HCT116 (cell line): ENCODE measurements at regions not wholly inside any gene's neighbourhood (a gene's known extent, or its start where the extent isn't known, plus 50 kb on each side); places are given as distances from the start of the nearest gene placed in this dataset.

Experiments
- ATAC-seq: fragments of 200-7000 bp; cut with Tn5 transposase; 2 replicates; pipeline ENCODE4 v1.9.1; 2020; ENCODE audit warnings: mild to moderate bottlenecking, moderate library complexity
- BruUV-seq: library from RNA; stranded (reverse); fragments of 400-500 nt; replicated peaks from 2 replicates; lab custom pipeline; 2021; lab: Mats Ljungman, UMichigan
- CTCF ChIA-PET: fragments of 300-600 bp; sonication (Branson Sonifier 250); formaldehyde crosslinking; loops from one replicate; lab custom pipeline; 2021; ENCODE audit warnings: antibody characterized with exemption; lab: Charles Lee
- POLR2A ChIA-PET: fragments of 300-600, 350-600 bp; sonication (Branson Sonifier 250); formaldehyde crosslinking; loops from one replicate; lab custom pipeline; 2021; ENCODE audit warnings: antibody characterized with exemption; lab: Charles Lee
- RAD21 ChIA-PET, 2 experiments: fragments of 300-600 bp; sonication (Branson Sonifier 250); formaldehyde crosslinking; loops; one replicate each; lab custom pipeline; 2023; ENCODE audit warnings: low total read pairs in 2 of 2; ENCODE audit not compliant: uncharacterized antibody in 2 of 2, unreplicated experiment in 2 of 2, low non-redundant PET in 1 of 2; lab: Charles Lee
- DNase-seq: peaks from one replicate; pipeline ENCODE4 v3.0.0-alpha.2; 2010; ENCODE audit warnings: low read depth, low spot score
- H2AFZ ChIP-seq: fragments of 200-600 bp; shearing (Covaris generic), sonication (generic); 2 replicates; pipeline ENCODE4 v1.6.1; 2017; ENCODE audit warnings: low read depth, mixed run types, mixed read lengths, antibody characterized with exemption, low read length; ENCODE audit not compliant: poor library complexity, severe bottlenecking
- H3K27ac ChIP-seq: 2 replicates; pipeline ENCODE4 v1.5.1; 2012; ENCODE audit warnings: low read depth, low read length
- H3K27me3 ChIP-seq: fragments of 200-600 bp; sonication (generic); 2 replicates; pipeline ENCODE4 v1.6.1; 2016; ENCODE audit warnings: mixed run types, low read length, mixed read lengths; ENCODE audit not compliant: insufficient read depth
- H3K36me3 ChIP-seq, 2 experiments: fragments of 200-500 bp in 1 of 2; fragments of 200-600 bp in 1 of 2; sonication (Bioruptor generic) in 1 of 2; sonication (generic) in 1 of 2; 2 replicates each; pipeline versions ENCODE4 v1.5.1 to v1.6.1; 2014 to 2016; ENCODE audit warnings: low read length in 2 of 2, inconsistent platforms in 1 of 2, mixed read lengths in 1 of 2, mixed run types in 1 of 2; ENCODE audit not compliant: insufficient read depth in 2 of 2, control insufficient read depth in 1 of 2
- H3K4me1 ChIP-seq, 2 experiments: fragments of 200-600 bp in 1 of 2; sonication (generic) in 1 of 2; 2 replicates each; pipeline versions ENCODE4 v1.5.1 to v1.6.1; 2012 to 2017; ENCODE audit warnings: low read length in 2 of 2, inconsistent platforms in 1 of 2, mild to moderate bottlenecking in 1 of 2, mixed read lengths in 1 of 2, mixed run types in 1 of 2, moderate library complexity in 1 of 2; ENCODE audit not compliant: insufficient read depth in 2 of 2, control insufficient read depth in 1 of 2
- H3K4me2 ChIP-seq: fragments of 200-600 bp; sonication (generic); 2 replicates; pipeline ENCODE4 v1.6.1; 2017; ENCODE audit warnings: mixed run types, low read length, mixed read lengths
- H3K4me3 ChIP-seq, 2 experiments: fragments of 200-600 bp in 1 of 2; sonication (generic) in 1 of 2; replicated peaks in 1 of 2; 2 replicates each; pipeline ENCODE4 v1.5.1; 2011 to 2016; ENCODE audit warnings: low read length in 2 of 2, control low read depth in 1 of 2, low read depth in 1 of 2, mild to moderate bottlenecking in 1 of 2, mixed read lengths in 1 of 2, mixed run types in 1 of 2
- H3K79me2 ChIP-seq: fragments of 200-600 bp; sonication (generic); 2 replicates; pipeline ENCODE4 v1.6.1; 2017; ENCODE audit warnings: mild to moderate bottlenecking, mixed run types, low read length, moderate library complexity, mixed read lengths; ENCODE audit not compliant: insufficient read depth
- H3K9ac ChIP-seq: fragments of 200-600 bp; sonication (generic); 2 replicates; pipeline ENCODE4 v1.6.1; 2016; ENCODE audit warnings: low read length, mixed read lengths
- H3K9me2 ChIP-seq: fragments of 200-600 bp; sonication (generic), shearing (Covaris generic); 2 replicates; pipeline ENCODE4 v1.6.1; 2017; ENCODE audit warnings: mixed run types, mild to moderate bottlenecking, moderate library complexity; ENCODE audit not compliant: insufficient read depth
- H3K9me3 ChIP-seq, 2 experiments: fragments of 200-500 bp in 1 of 2; fragments of 200-600 bp in 1 of 2; sonication (Bioruptor generic) in 1 of 2; sonication (generic) in 1 of 2; 2 replicates each; pipeline ENCODE4 v1.6.1; 2014 to 2017; ENCODE audit warnings: low read length in 2 of 2, mixed read lengths in 2 of 2, inconsistent platforms in 1 of 2, low read depth in 1 of 2, mild to moderate bottlenecking in 1 of 2, mixed run types in 1 of 2, moderate library complexity in 1 of 2; ENCODE audit not compliant: control insufficient read depth in 1 of 2, insufficient read depth in 1 of 2
- H4K20me1 ChIP-seq: fragments of 200-600 bp; sonication (generic), shearing (Covaris generic); 2 replicates; pipeline ENCODE4 v1.6.1; 2017; ENCODE audit warnings: mixed run types, mild to moderate bottlenecking, moderate library complexity; ENCODE audit not compliant: insufficient read depth
- CEBPB ChIP-seq: IDR thresholded peaks from 2 replicates; pipeline ENCODE4 v1.6.1; 2012; ENCODE audit warnings: low read depth
- CTCF ChIP-seq, 3 experiments: fragments of 200-600 bp in 1 of 3; sonication (generic) in 1 of 3; IDR thresholded peaks in 2 of 3; conservative IDR thresholded peaks in 1 of 3; 2 replicates each; pipeline ENCODE4 v1.5.1; 2012 to 2017; ENCODE audit warnings: low read depth in 2 of 3, low read length in 2 of 3, antibody characterized with exemption in 1 of 3, borderline replicate concordance in 1 of 3, control low read depth in 1 of 3, mild to moderate bottlenecking in 1 of 3, mixed read lengths in 1 of 3, mixed run types in 1 of 3, moderate library complexity in 1 of 3; ENCODE audit not compliant: insufficient read depth in 1 of 3
- ELF1 ChIP-seq: IDR thresholded peaks from 2 replicates; pipeline ENCODE4 v1.6.1; 2012; ENCODE audit warnings: low read depth, borderline replicate concordance
- EZH2 ChIP-seq: fragments of 200-600 bp; sonication (generic); IDR thresholded peaks from 2 replicates; pipeline ENCODE4 v1.6.1; 2017; ENCODE audit warnings: antibody characterized with exemption, mixed run types
- EZH2phosphoT487 ChIP-seq: fragments of 200-600 bp; IDR thresholded peaks from 2 replicates; pipeline ENCODE4 v1.6.1; 2018; ENCODE audit warnings: antibody characterized with exemption, borderline replicate concordance
- FOSL1 ChIP-seq: IDR thresholded peaks from 2 replicates; pipeline ENCODE4 v1.6.1; 2012; ENCODE audit warnings: low read depth
- MAX ChIP-seq: IDR thresholded peaks from 2 replicates; pipeline ENCODE4 v1.6.1; 2012
- POLR2A ChIP-seq: IDR thresholded peaks from 2 replicates; pipeline ENCODE4 v1.7.0; 2011; ENCODE audit warnings: borderline replicate concordance; ENCODE audit not compliant: insufficient read depth, insufficient read length; ENCODE audit errors: extremely low read depth
- RAD21 ChIP-seq: IDR thresholded peaks from 2 replicates; pipeline ENCODE4 v1.6.1; 2012; ENCODE audit warnings: low read depth, mild to moderate bottlenecking
- SIN3A ChIP-seq: IDR thresholded peaks from 2 replicates; pipeline ENCODE4 v1.6.1; 2012; ENCODE audit warnings: low read depth
- SP1 ChIP-seq: IDR thresholded peaks from 2 replicates; pipeline ENCODE4 v1.6.1; 2012; ENCODE audit warnings: low read depth
- SRF ChIP-seq: IDR thresholded peaks from 2 replicates; pipeline ENCODE4 v1.6.1; 2012; ENCODE audit warnings: low read depth
- ZBTB33 ChIP-seq: IDR thresholded peaks from 2 replicates; pipeline ENCODE4 v1.6.1; 2011; ENCODE audit warnings: mild to moderate bottlenecking, low read length, moderate library complexity; ENCODE audit not compliant: insufficient replicate concordance; ENCODE audit errors: extremely low read depth
- intact Hi-C: fragments of 100-400 bp; cut with micrococcal nuclease; formaldehyde crosslinking; loops from 2 replicates; pipeline ENCODE4 v1.10.0; 2022

GRCh38 chr3:181279239-181279565, 289.7 kb upstream of the DNAJC19 start:
- Histone ChIP-seq H3K27me3 (peaks cover 54% of the 10 kb centered on the region), H3K4me1 (no peaks in the 10 kb centered on the region), H2AFZ (no peak overlapping the region), H3K4me3 (no peak overlapping the region), H3K4me2 (no peak overlapping the region), H4K20me1 (0 out of 2 replicates have a peak, but pooled peaks cover 4% of the 10 kb centered on the region), H3K27ac (no peak overlapping the region), H3K9ac (no peak overlapping the region), H3K9me3 (no peaks in the 10 kb centered on the region), H3K79me2 (no peaks in the 10 kb centered on the region), H3K36me3 (no peaks in the 10 kb centered on the region), H3K9me2 (no peaks in the 10 kb centered on the region)
- ChIA-PET POLR2A (no interaction called here), RAD21 (no interaction called here), CTCF (interaction anchor here (0.6 to 1.7 kb wide), 7 partner anchors 7 to 589 kb away, joined by 3 to 17 read pairs (median 6); no protein-coding TSS in a partner anchor)
- no TSS peak for BruUV-seq
- DNase-seq = no peak
- ATAC-seq = no peak
- intact Hi-C loops = loop anchor here (10.0 kb wide), 1 partner anchor 474 kb away; no protein-coding TSS in a partner anchor
- TF ChIP-seq ZBTB33 (no peak), SP1 (no peak), CEBPB (no peak), RAD21 (no peak), FOSL1 (no peak), EZH2 (no peak), CTCF (IDR thresholded peaks at IDR 0.05 in 2 of 3, conservative IDR thresholded peaks at IDR 0.05 in 1 of 3; ENCODE audit: borderline replicate concordance in 1 of 3, insufficient read depth in 1 of 3, low read depth in 2 of 3, low read length in 2 of 3) (no peak), MAX (no peak), SIN3A (no peak), POLR2A (no peak), SRF (no peak), EZH2phosphoT487 (no peak), ELF1 (no peak)
